ENCODE measurements at regions not wholly inside any gene's neighbourhood (a gene's known extent, or its start where the extent isn't known, plus 50 kb on each side); places are given as distances from the start of the nearest gene placed in this dataset.
A peak's percentile ranks its signal among the peaks of the same experiment; 100 is the strongest.

DNA sequence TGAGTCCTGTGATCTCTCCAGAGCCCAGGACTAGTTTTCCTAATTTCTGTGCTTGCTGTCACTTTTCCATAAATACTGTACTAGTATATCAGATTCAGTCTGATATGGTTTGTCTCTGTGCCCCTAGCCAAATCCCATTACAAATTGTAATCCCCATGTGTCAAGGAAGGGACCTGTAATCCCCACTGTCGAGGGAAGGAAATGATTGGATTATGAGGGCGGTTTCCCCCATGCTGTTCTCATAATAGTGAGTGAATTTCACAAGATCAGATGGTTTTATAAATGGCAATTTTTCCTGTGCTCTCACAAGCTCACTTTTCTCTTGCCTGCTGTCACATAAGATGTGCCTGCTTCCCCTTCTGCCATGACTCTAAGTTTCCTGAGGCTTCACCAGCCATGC lies 54.8 kb upstream of the IFRD1 start:
- no peak for DNase-seq (ENCODE audit: low read depth, low spot score)

DNA sequence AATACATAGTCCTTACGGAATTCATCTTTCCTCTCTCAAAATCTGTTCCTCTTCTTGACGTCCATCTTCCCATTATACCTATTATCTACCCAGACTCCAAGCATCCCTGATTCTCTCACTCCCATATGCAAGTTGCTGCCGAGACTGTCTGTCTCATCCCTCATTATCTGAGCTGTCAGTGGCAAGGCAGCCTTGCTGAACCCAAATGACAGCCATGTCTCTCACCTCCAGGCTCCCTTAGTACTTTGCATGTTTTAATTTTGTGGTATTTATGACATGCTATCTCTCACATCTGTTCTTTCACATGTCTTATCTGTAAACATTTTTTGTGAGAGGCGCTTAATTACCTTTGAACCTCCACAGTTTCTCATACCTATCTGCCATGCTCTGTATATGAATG lies 54.4 kb upstream of the IFRD1 start:
- no peak for DNase-seq (ENCODE audit: low read depth, low spot score)

DNA sequence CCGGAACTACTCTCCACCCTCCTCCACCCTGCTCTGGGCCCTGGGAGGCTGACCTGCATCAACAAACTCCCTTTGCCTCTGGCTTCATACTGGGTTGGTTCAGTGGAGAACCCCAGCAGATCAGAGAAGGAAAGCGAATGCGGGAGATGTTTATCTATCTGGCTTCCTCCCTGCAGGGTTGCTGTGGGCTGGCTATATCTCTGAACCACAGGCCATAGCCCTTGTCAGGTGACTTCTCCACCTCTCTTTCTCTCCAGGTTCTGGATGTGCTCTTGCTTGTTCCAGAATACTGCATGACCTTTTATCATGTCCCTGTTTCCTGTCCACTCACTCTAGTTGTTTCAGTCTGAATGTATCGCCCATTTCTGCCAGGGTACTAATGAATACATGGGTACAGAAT lies 51.7 kb upstream of the IFRD1 start:
- no peak for DNase-seq (ENCODE audit: low read depth, low spot score)

GRCh38 chr7:112399501-112399900 lies 50.8 kb upstream of the IFRD1 start:
- DNase-seq (ENCODE audit: low read depth, low spot score) = peak; percentile 74

- no peak for DNase-seq (ENCODE audit: low read depth, low spot score)
These were observed 50.1 kb upstream of the IFRD1 start for GRCh38 chr7:112400141-112400540.

Measured in smooth muscle cell of the brain vasculature (primary cell).